DOHH2 (cell line): ENCODE measurements at regions not wholly inside any gene's neighbourhood (a gene's known extent, or its start where the extent isn't known, plus 50 kb on each side); places are given as distances from the start of the nearest gene placed in this dataset.

Experiments used
- EZH2phosphoT487 ChIP-seq: fragments of 200-600 bp; sonication (generic); IDR thresholded peaks from 2 replicates; pipeline ENCODE4 v1.6.1; 2017; ENCODE audit warnings: borderline replicate concordance, mild to moderate bottlenecking, antibody characterized with exemption, low read length, moderate library complexity, mixed read lengths
- TF ChIP-seq, protein P1 (sequence below): fragments of 200-600 bp; sonication (generic); IDR thresholded peaks from one replicate; pipeline ENCODE4 v1.5.1; 2014; ENCODE audit warnings: antibody characterized with exemption, mild to moderate bottlenecking, low read depth, low read length; ENCODE audit not compliant: poor library complexity, severe bottlenecking

DNA sequence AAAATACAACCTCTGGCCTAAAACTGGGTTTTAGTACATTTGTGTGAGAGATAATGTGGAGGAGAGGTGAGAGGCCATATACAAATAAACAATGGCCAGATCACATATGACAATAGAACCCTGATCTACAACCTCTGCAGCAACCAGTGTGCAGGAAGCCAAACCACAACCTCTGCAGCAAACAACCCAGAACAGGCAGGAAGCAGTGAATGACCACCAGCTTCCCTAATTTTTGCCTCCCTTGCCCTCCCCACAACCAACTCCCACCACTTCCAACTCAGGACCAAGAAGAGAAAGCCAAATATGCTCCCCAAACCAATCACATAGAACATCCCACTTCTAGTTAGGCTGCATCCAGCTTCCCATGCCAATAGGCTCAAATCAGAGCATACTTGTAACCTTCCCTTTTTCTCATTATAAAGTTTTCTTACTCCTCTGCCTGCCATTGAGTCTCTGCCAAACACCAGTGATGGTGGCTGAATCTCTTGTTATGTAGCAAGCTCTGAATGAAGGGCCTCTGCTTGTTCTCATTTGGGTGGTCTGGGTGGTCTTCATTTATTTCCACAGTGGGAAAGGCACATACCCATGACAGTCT is 102.6 kb upstream of the GAP43 start:
- TF ChIP-seq, protein P1, sequence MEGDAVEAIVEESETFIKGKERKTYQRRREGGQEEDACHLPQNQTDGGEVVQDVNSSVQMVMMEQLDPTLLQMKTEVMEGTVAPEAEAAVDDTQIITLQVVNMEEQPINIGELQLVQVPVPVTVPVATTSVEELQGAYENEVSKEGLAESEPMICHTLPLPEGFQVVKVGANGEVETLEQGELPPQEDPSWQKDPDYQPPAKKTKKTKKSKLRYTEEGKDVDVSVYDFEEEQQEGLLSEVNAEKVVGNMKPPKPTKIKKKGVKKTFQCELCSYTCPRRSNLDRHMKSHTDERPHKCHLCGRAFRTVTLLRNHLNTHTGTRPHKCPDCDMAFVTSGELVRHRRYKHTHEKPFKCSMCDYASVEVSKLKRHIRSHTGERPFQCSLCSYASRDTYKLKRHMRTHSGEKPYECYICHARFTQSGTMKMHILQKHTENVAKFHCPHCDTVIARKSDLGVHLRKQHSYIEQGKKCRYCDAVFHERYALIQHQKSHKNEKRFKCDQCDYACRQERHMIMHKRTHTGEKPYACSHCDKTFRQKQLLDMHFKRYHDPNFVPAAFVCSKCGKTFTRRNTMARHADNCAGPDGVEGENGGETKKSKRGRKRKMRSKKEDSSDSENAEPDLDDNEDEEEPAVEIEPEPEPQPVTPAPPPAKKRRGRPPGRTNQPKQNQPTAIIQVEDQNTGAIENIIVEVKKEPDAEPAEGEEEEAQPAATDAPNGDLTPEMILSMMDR = no peak
- TF ChIP-seq EZH2phosphoT487 = no peak
